NCI-H1436 treated with DMSO at 0.1 percent for 48 hours (cell line): ENCODE measurements at regions not wholly inside any gene's neighbourhood (a gene's known extent, or its start where the extent isn't known, plus 50 kb on each side); places are given as distances from the start of the nearest gene placed in this dataset.

ENCODE experiments used
- DNase-seq: peaks from one replicate; lab custom pipeline; 2025; lab: John Stamatoyannopoulos, UW

GRCh38 chr2:81549646-81550045 is 1245.1 kb upstream of the LRRTM1 start:
- DNase-seq, result no peak

GRCh38 chr2:81545626-81546025 is 1241.1 kb upstream of the LRRTM1 start:
- no peak for DNase-seq

GRCh38 chr2:81542119-81542518 is 1237.6 kb upstream of the LRRTM1 start:
- DNase-seq, result no peak

- DNase-seq, result no peak
These were observed 1225.4 kb upstream of the LRRTM1 start for GRCh38 chr2:81529944-81530343.

- no peak for DNase-seq
These were observed 1224.4 kb upstream of the LRRTM1 start for GRCh38 chr2:81528852-81529480.

- no peak for DNase-seq
These were observed 1218.8 kb upstream of the LRRTM1 start for GRCh38 chr2:81523344-81523743.

GRCh38 chr2:81513328-81513727 is 1208.8 kb upstream of the LRRTM1 start:
- no peak for DNase-seq

- DNase-seq, result no peak
These were observed 1201.0 kb upstream of the LRRTM1 start for GRCh38 chr2:81505586-81505985.

GRCh38 chr2:81495556-81495955 is 1191.0 kb upstream of the LRRTM1 start:
- DNase-seq, result no peak

GRCh38 chr2:81483254-81483653 is 1178.7 kb upstream of the LRRTM1 start:
- DNase-seq, result no peak

- DNase-seq, result no peak
These were observed 1177.4 kb upstream of the LRRTM1 start for GRCh38 chr2:81481994-81482368.

GRCh38 chr2:81481242-81481993 is 1176.9 kb upstream of the LRRTM1 start:
- DNase-seq, result no peak

GRCh38 chr2:81467096-81467495 is 1162.5 kb upstream of the LRRTM1 start:
- no peak for DNase-seq

GRCh38 chr2:81462420-81462819 is 1157.9 kb upstream of the LRRTM1 start:
- DNase-seq, result no peak

GRCh38 chr2:81445176-81445575 is 1140.6 kb upstream of the LRRTM1 start:
- DNase-seq, result no peak

- no peak for DNase-seq
These were observed 1133.0 kb upstream of the LRRTM1 start for GRCh38 chr2:81437456-81438000.

GRCh38 chr2:81436256-81436655 is 1131.7 kb upstream of the LRRTM1 start:
- no peak for DNase-seq

GRCh38 chr2:81412681-81413080 is 1108.1 kb upstream of the LRRTM1 start:
- DNase-seq, result no peak

- no peak for DNase-seq
These were observed 1099.0 kb upstream of the LRRTM1 start for GRCh38 chr2:81403508-81403907.

GRCh38 chr2:81396417-81397019 is 1092.0 kb upstream of the LRRTM1 start:
- no peak for DNase-seq

GRCh38 chr2:81395746-81396145 is 1091.2 kb upstream of the LRRTM1 start:
- no peak for DNase-seq

GRCh38 chr2:81389203-81389602 is 1084.7 kb upstream of the LRRTM1 start:
- no peak for DNase-seq

GRCh38 chr2:81363800-81364199 is 1059.2 kb upstream of the LRRTM1 start:
- no peak for DNase-seq
